Gastrocnemius medialis (tissue), 4 donors: ENCODE measurements at regions not wholly inside any gene's neighbourhood (a gene's known extent, or its start where the extent isn't known, plus 50 kb on each side); places are given as distances from the start of the nearest gene placed in this dataset.

ENCODE experiments used
- ATAC-seq, 2 donors: fragments of 150-250 bp; one replicate each; pipeline ENCODE4 v1.9.1; 2016
- DNase-seq, 2 donors: peaks; one replicate each; pipeline ENCODE4 v3.0.0-alpha.2; 2019
- H3K27ac ChIP-seq, 4 donors: fragments of 200-600 bp; sonication (generic); 1 replicate in 1 of 4; 2 replicates in 3 of 4; pipeline ENCODE4 v1.5.1; 2016 to 2018; ENCODE audit warnings: mild to moderate bottlenecking in 2 of 4, moderate library complexity in 1 of 4
- H3K27me3 ChIP-seq, 3 donors: fragments of 200-600 bp; sonication (generic) in 2 of 3; 1 replicate in 1 of 3; 2 replicates in 2 of 3; pipeline versions ENCODE4 v1.5.1 to v1.6.0; 2016 to 2019; ENCODE audit warnings: mild to moderate bottlenecking in 1 of 3, moderate library complexity in 1 of 3
- H3K36me3 ChIP-seq, 2 donors: fragments of 200-600 bp; sonication (generic) in 1 of 2; one replicate each; pipeline ENCODE4 v1.5.1; 2017 to 2018
- H3K4me1 ChIP-seq, 2 donors: fragments of 200-600 bp; sonication (generic) in 1 of 2; one replicate each; pipeline ENCODE4 v1.5.1; 2016 to 2017; ENCODE audit warnings: mild to moderate bottlenecking in 2 of 2
- H3K4me3 ChIP-seq, 4 donors: fragments of 200-600 bp; sonication (generic) in 3 of 4; 1 replicate in 1 of 4; 2 replicates in 3 of 4; pipeline ENCODE4 v1.5.1; 2016 to 2019; ENCODE audit warnings: mild to moderate bottlenecking in 2 of 4
- H3K9me3 ChIP-seq, 3 donors: fragments of 200-600 bp; sonication (generic) in 2 of 3; 1 replicate in 1 of 3; 2 replicates in 2 of 3; pipeline ENCODE4 v1.5.1; 2016 to 2019
- CTCF ChIP-seq, 5 experiments: fragments of 450-650 bp in 3 of 5; fragments of 200-600 bp in 2 of 5; sonication (generic) in 2 of 5; IDR thresholded peaks in 4 of 5; conservative IDR thresholded peaks in 1 of 5; 1 replicate in 4 of 5; 2 replicates in 1 of 5; pipeline ENCODE4 v1.5.1; 2016 to 2019; ENCODE audit warnings: antibody characterized with exemption in 5 of 5, mild to moderate bottlenecking in 3 of 5, moderate library complexity in 3 of 5
- POLR2A ChIP-seq, 2 donors: fragments of 450-650 bp; IDR thresholded peaks; one replicate each; pipeline ENCODE4 v1.6.1; 2017; ENCODE audit warnings: antibody characterized with exemption in 2 of 2, mild to moderate bottlenecking in 2 of 2, moderate library complexity in 2 of 2
- in situ Hi-C, 4 donors: fragments of 200-750 bp; cut with MboI; loops; one replicate each; pipeline versions ENCODE4 v1.15.0 to v1.8.0; 2017; ENCODE audit warnings: low sequenced_read_pairs in 4 of 4
- intact Hi-C: fragments of 100-400 bp; cut with DNase I; formaldehyde crosslinking; loops from one replicate; pipeline ENCODE4 v1.15.1; 2023; ENCODE audit warnings: low total_unique reads

DNA sequence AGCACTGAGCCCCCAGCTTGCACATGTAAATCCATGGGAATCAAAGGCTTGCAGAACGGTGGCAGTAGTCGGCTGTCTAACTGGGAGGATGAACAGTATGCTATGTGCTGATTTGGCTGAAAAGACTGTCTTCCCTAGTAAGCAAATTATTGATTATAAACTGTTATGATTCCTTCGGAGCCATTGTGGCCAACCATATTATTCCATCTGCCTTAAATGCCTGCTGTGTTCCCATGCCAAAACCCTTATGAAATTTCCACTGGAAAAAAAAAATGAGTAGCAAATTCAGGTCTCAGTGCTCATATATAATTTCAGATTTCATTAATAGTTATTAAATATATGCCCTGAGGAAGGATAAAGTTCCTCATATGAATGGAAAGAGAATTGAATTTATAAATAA lies 132.7 kb upstream of the MID1 start:
- in situ Hi-C loops = no loop called here

GRCh38 chrX:10754445-10754844 lies 134.1 kb upstream of the MID1 start:
- in situ Hi-C loops = no loop called here
- H3K4me1 ChIP-seq = no peaks in the 10 kb centered on the region
- DNase-seq (no peak), ATAC-seq (no peak)
- no peak for TF ChIP-seq POLR2A (IDR thresholded peaks at IDR 0.05)
- no peak for TF ChIP-seq CTCF (IDR thresholded peaks at IDR 0.05 in 4 of 5, conservative IDR thresholded peaks at IDR 0.05 in 1 of 5)
- no peak overlapping the region for H3K4me3 ChIP-seq
- no peaks in the 10 kb centered on the region for H3K9me3 ChIP-seq
- intact Hi-C loops = no loop called here
- no peaks in the 10 kb centered on the region for H3K27me3 ChIP-seq
- no peaks in the 10 kb centered on the region for H3K36me3 ChIP-seq
- H3K27ac ChIP-seq = no peak overlapping the region

More for the DNA sequence above, 132.7 kb upstream of the MID1 start:
- no peak for TF ChIP-seq CTCF (IDR thresholded peaks at IDR 0.05 in 4 of 5, conservative IDR thresholded peaks at IDR 0.05 in 1 of 5)
- no peak for TF ChIP-seq POLR2A (IDR thresholded peaks at IDR 0.05)
- ATAC-seq (no peak), DNase-seq (no peak)
- no peaks in the 10 kb centered on the region for H3K4me1 ChIP-seq
- H3K27ac ChIP-seq = no peak overlapping the region
- no peak overlapping the region for H3K4me3 ChIP-seq
- no peaks in the 10 kb centered on the region for H3K27me3 ChIP-seq
- no peaks in the 10 kb centered on the region for H3K9me3 ChIP-seq
- intact Hi-C loops = no loop called here
- H3K36me3 ChIP-seq = no peaks in the 10 kb centered on the region

DNA sequence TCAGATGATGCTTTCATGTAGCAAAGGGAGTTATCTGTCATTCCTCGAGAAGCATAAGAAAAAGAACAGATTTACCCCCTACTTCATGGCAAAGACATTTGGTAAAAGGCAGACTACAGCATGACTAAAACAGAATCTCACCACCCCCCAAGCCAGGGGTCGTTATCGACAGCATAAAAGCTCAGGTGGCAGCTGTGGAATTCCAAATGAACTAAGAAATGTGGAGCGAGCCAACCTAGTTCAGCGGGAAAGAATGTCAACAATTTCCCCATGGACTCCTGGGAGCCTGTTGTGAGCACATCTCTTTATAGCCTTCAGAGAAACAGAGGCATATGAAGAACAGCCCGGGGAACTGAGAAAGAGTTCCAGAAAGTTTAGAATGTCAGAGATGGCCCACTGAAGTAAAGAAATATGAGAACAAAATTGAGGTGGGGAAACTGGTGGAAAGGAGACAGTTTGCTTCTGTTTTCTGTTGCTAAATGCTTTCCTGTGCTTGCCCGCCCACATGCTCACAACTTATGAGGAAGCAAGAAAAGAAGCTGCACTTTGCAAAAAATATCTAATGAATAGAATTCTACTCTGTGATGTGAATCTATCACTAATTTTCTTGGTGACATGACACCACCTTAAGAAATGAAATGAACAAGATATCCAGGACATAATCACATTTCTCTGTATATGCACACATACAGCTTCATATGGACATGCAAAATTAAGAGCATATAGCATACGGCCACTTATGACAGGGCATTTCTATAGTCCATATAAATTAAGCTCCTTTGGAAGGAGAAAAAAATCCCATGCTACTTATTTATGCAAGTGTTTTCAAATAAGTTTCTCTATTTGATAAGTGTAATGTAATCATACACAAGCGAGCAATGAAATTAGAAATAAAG lies 135.3 kb upstream of the MID1 start:
- DNase-seq (no peak), ATAC-seq (peak in 1 of 2 donors; percentile 30)
- H3K36me3 ChIP-seq = no peaks in the 10 kb centered on the region
- no peak for TF ChIP-seq CTCF (IDR thresholded peaks at IDR 0.05 in 4 of 5, conservative IDR thresholded peaks at IDR 0.05 in 1 of 5)
- TF ChIP-seq POLR2A (IDR thresholded peaks at IDR 0.05) = no peak
- no peaks in the 10 kb centered on the region for H3K9me3 ChIP-seq
- H3K27ac ChIP-seq = no peak overlapping the region
- intact Hi-C loops = no loop called here
- no peaks in the 10 kb centered on the region for H3K4me1 ChIP-seq
- no peak overlapping the region for H3K4me3 ChIP-seq
- no peaks in the 10 kb centered on the region for H3K27me3 ChIP-seq
- in situ Hi-C loops = no loop called here

GRCh38 chrX:10756441-10756840 lies 136.1 kb upstream of the MID1 start:
- ATAC-seq (no peak), DNase-seq (no peak)
- H3K4me1 ChIP-seq = no peaks in the 10 kb centered on the region
- TF ChIP-seq CTCF (IDR thresholded peaks at IDR 0.05 in 4 of 5, conservative IDR thresholded peaks at IDR 0.05 in 1 of 5) = no peak
- TF ChIP-seq POLR2A (IDR thresholded peaks at IDR 0.05) = no peak
- no peak overlapping the region for H3K4me3 ChIP-seq
- intact Hi-C loops (no loop called here), in situ Hi-C loops (no loop called here)
- H3K27ac ChIP-seq = no peak overlapping the region
- H3K27me3 ChIP-seq = no peaks in the 10 kb centered on the region
- no peaks in the 10 kb centered on the region for H3K9me3 ChIP-seq
- H3K36me3 ChIP-seq = no peaks in the 10 kb centered on the region
